WI38 (cell line): ENCODE measurements at regions not wholly inside any gene's neighbourhood (a gene's known extent, or its start where the extent isn't known, plus 50 kb on each side); places are given as distances from the start of the nearest gene placed in this dataset.

Experiments
- H3K4me3 ChIP-seq: 2 replicates; pipeline ENCODE4 v1.5.1; 2011; ENCODE audit warnings: low read depth, mild to moderate bottlenecking, control low read depth, low read length
- CTCF ChIP-seq: IDR thresholded peaks from 2 replicates; pipeline ENCODE4 v1.5.1; 2012; ENCODE audit warnings: low read depth, mild to moderate bottlenecking, control low read depth, low read length

GRCh38 chr3:163019260-163019659, 1522.7 kb downstream of the OTOL1 start:
- TF ChIP-seq CTCF = no peak
- H3K4me3 ChIP-seq = no peak overlapping the region

GRCh38 chr3:163033652-163034051, 1537.0 kb downstream of the OTOL1 start:
- no peak for TF ChIP-seq CTCF
- H3K4me3 ChIP-seq = no peak overlapping the region

- TF ChIP-seq CTCF = no peak
- no peak overlapping the region for H3K4me3 ChIP-seq
Measured at GRCh38 chr3:163039636-163040035, 1543.0 kb downstream of the OTOL1 start.

- no peak overlapping the region for H3K4me3 ChIP-seq
- TF ChIP-seq CTCF = peak; percentile 26; the same call in 1 of the 2 replicates
Measured at GRCh38 chr3:163043074-163043473, 1546.5 kb downstream of the OTOL1 start.

- no peak overlapping the region for H3K4me3 ChIP-seq
- no peak for TF ChIP-seq CTCF
Measured at GRCh38 chr3:163045945-163046344, 1549.3 kb downstream of the OTOL1 start.

- no peak for TF ChIP-seq CTCF
- H3K4me3 ChIP-seq = no peak overlapping the region
Measured at GRCh38 chr3:163048881-163049280, 1552.3 kb downstream of the OTOL1 start.

- peak; percentile 46; the same call in 1 of the 2 replicates for TF ChIP-seq CTCF
- H3K4me3 ChIP-seq = no peak overlapping the region
Measured at GRCh38 chr3:163056874-163057497, 1560.4 kb downstream of the OTOL1 start.
